Stimulated activated CD4-positive, alpha-beta T cell treated with anti-CD3 and anti-CD28 coated beads, Interleukin-2, amount 100 ng/mL, for 24 hours (primary cell): ENCODE measurements at regions not wholly inside any gene's neighbourhood (a gene's known extent, or its start where the extent isn't known, plus 50 kb on each side); places are given as distances from the start of the nearest gene placed in this dataset.

Source experiments
- DNase-seq, 2 donors: peaks; one replicate each; pipeline ENCODE4 v3.0.0-alpha.2; 2020

DNA sequence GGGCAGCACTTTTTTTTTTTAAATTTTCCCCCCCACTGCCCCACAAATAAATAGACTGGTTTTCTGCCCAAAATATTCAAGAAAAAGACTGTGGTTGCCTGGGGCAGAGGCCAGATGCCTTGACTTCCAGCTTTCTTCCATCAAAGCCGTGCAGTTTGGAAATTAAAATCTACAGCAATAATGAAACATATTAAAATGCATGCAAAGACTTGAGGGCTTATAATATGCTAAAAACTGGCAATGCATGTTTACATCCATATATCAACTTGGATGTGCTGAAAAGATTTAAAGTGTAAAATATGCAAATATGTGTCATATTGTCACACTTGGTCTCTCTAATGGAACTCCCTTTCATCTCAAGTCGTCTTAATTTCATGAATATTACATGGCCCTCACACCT lies 2036.2 kb upstream of the PIK3C3 start:
- no peak for DNase-seq

DNA sequence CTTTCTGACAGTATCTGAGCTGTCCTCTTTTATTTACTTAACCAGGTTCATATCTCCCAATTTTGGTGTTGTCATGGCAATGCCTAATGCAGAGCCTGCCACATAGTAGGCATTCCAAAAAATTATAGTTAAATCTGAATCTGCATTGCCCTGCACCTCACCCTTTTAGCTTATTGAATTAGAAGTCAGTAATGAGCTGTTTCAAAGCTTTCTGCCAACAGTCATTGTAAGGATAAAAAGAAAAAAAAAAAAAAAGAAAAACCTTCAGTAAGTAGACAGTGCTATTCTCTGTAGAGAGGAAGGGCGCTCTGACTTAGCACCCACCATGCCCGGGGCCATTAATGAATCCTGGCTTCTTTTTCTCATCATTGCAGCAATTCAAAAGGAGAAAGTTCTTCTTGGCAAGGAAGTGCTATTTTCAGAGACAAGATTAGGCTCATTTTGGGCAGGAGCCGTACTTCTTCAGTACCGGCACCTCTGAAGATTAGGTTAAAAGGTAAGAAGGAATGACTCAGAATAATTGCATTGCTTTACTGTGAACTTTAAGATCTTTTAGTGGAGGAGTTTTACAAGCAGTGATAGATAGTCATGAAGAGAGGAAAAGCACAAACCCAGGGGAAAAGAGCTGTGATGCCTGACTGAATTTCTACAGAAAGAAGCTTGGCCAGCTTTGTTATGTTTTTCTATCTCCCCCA lies 2041.2 kb upstream of the PIK3C3 start:
- no peak for DNase-seq

DNA sequence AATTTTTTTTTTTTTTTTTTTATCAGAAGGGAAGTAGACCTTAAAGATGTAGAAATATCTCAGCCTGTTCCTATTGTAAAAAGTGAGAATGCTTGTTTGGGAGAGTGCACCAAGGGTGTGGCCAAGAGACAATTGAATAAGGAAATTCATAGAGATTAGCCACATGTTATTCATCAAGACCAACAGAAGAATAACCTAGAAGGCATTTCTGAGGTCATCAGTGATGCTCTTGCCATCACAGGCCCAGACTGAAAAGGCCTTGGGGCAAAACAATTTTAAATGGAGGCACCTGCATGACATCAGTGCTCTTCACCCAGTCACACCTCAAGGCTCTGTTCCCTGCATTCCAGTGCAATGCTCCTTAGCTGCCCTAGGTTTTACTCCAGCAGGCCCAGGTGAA lies 2043.3 kb upstream of the PIK3C3 start:
- DNase-seq, result no peak

DNA sequence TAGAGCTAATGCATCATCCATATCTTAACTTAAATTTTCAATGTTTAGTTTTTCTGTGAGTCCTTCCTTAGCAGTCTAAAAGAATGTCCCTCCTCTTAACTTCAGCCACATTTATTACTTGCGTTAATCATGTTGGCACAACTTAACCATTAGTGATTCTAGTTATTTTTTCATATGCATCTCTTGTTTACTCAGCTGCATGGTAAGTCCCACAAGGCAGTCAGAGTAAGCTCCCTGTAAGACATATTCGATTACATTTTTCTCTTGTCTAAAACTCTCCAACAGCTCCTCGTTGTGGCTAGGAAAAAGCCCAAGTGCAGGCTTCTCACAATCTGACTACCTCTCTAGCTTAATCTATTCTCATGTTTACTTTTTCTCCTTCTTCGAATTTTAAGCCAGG lies 2045.3 kb upstream of the PIK3C3 start:
- DNase-seq, result no peak

DNA sequence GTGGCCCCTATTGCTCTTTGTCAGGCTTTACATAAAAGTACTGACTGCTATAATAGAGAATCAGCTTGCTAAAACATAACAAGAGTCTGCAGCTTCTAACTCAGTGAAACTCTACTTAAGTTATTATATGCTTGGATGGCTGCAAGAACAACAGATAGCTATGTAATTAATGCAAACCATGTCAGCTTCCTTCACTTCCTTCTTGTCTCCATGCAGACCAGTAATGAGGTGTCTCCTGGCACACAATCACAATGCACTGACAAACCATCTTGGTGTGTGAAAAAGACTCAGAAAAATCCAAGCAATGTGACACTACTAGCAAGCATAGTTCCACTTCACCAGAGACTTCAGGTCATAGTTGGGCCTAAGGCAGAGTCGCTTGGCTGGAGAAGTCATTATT lies 2068.9 kb upstream of the PIK3C3 start:
- DNase-seq, result no peak

- DNase-seq, result no peak
Measured at GRCh38 chr18:39872651-39873050, 2082.4 kb upstream of the PIK3C3 start.

- no peak for DNase-seq
Measured at GRCh38 chr18:39871961-39872360, 2083.1 kb upstream of the PIK3C3 start.

DNA sequence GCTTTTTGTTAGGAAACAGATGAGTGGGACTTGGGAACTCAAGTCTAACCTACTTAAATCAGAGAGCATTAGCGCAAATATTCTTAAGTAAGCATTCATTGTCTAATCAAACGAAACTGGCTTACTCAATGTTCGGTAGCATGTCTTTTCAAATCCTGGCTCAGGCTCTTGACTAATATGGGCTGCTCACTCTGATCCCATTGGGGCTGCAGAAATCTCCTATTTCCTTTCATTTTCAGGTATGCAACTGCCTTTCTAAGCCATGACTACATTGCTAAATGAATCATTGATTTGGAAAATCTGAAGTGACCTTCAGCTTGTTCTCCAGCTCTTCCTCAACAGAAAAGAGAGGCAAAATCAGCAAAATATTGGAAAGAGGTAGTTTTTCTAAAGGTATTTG lies 2084.4 kb upstream of the PIK3C3 start:
- no peak for DNase-seq

DNA sequence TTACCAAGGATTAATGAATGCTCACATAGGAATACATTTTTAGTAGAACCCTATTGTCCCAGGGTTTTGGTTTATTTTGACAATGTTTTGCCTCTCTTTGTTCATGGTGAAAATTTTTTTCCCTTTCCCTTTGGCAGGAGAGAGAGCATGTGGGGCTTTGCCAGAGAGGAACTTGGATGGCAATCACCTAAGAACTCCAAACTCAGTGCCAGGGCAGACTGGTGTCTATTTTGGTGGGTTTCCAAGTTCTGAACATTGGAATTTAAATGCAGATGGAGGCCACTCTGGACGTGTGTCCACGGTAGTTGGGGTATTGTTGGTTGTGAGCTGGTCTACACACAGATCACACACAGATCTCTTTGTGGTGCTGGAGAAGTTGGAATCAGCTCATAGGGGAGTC lies 2091.1 kb upstream of the PIK3C3 start:
- no peak for DNase-seq

DNA sequence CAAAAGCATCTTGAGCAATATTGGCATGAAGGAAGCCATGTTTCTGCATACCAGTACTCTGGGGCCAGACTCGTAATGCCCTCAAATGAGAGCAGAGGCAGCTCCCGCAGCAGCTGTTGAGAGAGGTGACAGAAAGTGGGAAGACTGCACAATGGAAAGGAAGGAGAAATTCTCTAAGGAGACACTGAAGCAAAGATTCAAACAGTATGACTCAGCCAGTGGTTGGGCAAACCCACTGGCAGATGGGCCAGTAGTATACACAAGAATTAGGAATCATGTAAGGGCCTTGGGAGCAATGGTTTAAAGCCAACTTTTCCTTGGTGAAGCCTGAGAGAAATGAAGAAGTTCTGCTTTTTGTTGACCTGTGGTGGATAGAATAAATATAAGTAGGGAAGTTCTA lies 2092.7 kb upstream of the PIK3C3 start:
- DNase-seq, result no peak

DNA sequence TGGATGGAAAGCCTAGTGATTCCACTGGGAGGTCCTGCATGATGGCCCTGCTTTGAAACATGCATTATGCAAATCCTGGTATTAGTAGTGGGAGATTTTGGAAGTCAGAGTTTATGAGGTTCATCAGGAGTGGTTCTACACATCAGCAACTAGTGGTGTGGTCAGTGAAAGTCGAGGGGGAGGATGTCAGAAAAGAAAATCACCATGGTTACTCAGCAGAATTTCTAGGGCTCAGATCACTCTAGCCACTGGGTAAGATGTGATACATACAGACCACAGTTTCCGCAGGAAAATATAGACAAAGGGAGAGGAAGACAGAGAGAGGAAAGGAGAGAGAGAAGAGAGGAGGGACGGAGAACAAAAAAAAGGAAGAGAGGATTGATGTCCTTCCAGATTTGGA lies 2100.7 kb upstream of the PIK3C3 start:
- no peak for DNase-seq

- DNase-seq, result no peak
Measured at GRCh38 chr18:39846265-39846664, 2108.8 kb upstream of the PIK3C3 start.

DNA sequence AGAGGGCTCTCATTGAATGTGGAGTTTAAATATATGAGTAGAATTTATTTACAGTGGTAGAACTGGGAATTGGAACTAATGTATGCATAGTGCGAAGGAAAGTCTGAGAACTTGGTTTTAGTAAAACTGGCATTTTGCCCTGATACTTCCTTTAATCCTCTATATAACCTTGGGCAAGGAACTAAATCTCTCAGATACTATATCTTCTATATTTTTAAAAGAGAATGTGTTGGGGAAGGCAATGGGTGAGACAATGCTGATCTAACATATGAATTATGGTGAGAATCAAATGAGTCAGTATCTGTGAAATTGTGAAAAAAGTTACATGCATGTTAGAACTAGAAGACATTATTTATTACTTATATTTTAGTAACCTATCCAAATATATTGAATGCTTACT lies 2109.4 kb upstream of the PIK3C3 start:
- no peak for DNase-seq

DNA sequence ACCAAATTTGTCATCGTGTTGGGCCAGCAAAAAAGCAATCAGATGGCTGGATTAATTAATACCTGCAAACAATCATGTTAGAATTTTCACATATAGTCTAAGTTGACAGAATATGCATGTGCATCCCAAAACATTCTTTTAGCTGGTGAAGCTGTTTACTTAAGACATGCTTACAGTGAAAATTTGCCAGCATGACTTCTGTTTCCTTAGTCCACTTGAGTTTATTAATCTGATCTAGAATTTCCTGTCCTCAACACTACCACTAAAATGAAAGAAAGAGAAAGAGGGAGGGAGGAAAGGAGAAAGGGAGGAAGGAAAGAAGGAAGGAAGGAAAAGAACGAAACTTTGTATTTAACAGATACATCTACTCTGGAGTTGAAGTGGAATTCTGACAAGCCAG lies 2109.9 kb upstream of the PIK3C3 start:
- no peak for DNase-seq

DNA sequence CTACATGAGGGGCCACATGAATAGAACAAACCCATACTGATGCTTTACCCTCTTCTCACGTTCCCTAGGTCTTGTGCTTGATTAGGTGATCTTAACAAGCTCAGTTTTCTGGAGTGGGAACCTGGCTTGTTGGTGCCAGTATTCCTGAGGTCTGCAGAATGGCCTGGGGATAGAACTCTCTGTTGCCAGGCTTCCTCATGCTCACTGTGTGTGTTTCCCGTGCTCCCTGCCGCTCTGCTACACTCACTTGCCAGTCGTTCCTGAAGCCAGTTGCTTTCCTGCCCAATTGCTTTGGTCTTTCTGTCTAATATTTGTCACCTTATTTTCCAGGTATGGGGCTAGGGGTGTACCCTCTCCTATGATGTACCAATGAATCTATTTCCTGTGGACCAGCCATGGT lies 2111.5 kb upstream of the PIK3C3 start:
- no peak for DNase-seq

DNA sequence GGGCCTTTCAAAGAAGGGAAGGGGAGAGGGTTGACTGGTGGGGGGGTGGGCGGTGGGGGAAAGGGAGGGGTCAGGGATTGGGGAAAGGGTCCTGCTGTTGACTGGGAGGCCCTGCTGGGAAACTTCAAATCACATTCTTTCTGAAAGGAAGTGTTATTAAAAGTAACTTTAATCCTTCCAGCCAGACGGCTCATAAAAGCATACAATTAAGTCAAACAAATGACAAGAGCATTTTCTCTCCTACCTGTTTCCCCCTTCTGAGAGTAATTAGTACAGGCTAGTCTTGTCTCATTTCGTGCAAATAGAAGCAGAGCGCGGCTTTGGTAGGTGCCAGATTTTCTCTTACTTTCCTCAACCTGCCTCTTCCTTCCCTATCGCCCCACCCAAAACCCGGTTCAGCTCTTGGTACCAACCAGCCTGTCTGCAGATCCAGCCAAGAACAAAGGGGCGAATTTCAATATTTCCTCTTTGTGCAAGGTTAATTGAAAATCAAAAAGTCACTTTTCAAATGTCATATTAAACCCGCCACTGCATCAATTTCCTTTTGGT lies 2112.6 kb upstream of the PIK3C3 start:
- no peak for DNase-seq

DNA sequence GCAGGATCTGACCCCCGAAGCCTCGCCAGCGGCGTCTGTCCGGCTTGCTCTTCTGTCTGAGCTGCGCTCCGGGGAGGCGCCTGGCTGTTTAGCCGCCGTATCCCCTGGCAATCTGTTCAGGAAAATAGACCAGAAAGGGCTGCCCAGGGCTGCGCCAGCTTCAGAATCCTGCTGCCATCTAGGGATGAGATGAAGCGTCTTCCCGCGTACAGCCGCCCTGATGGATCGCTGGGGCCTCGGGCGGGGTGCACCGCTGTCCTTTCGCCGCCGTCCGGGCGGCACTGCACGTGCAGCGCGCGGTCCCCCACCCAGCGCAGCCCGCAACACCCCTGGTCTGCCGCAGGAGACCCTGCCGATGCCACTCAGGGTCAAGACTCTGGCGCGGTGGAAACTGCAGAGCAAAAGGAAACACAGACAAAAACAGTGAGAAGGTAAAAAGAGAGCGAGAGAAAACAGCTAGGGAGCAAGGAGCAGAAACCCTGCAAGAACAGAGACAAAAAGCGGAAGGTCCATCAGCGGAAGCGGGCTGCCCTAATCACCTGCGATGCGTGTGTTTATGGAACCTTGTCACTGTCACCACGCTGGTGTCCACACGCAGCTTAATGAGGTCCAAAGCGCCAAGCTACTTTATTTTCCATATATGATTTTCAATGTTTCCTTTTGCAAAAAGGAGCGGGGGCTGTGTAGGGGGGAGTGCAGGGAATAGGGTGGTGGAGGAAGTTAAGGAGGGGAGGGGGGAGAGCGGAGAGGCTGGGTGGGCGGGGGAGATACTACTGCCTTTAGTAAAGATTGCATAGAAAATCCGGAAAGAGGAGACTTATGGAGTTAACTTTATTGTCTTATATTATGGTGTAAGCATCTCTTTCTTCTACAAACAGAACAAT lies 2113.3 kb upstream of the PIK3C3 start:
- peak in 1 of 2 donors; percentile 1 for DNase-seq

- no peak for DNase-seq
Measured at GRCh38 chr18:39840856-39841481, 2114.1 kb upstream of the PIK3C3 start.

GRCh38 chr18:39840406-39840805 lies 2114.6 kb upstream of the PIK3C3 start:
- DNase-seq, result no peak

DNA sequence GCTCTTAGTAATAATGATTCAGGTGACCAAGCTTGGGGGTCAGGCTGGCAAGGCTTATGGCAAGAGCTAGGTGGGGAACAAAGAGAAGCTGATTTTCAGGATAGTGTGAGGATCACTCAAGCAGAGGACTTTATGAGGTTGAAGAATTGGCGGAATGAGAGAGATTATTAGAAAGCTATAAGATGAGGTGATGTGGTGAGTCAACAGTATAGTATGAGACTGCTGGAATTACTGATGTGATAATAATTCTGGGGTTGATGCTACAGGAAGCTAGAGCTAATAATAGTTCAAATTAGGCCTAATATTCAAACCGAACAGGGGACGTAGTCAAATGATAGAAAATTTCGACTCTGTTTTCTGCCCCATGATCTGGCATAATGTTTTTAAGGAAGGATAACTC lies 2115.3 kb upstream of the PIK3C3 start:
- no peak for DNase-seq

DNA sequence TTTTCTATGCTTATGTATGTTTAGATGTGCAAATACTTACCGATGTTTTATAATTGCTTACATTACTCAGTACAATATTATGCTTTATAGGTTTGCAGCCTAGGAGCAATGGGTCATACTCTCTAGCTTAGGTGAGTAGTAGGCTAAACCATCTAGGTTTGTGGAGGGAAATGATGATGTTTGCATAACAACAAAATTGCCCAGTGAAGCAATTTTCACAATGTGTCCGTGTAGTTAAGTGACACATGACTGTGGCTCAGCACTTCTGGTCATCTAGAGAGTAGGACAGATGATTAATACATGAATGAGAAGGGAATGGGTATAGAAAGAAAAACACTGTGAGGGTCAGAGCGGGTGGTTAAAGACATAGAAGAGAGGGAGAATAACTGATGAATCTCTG lies 2116.2 kb upstream of the PIK3C3 start:
- DNase-seq, result no peak

DNA sequence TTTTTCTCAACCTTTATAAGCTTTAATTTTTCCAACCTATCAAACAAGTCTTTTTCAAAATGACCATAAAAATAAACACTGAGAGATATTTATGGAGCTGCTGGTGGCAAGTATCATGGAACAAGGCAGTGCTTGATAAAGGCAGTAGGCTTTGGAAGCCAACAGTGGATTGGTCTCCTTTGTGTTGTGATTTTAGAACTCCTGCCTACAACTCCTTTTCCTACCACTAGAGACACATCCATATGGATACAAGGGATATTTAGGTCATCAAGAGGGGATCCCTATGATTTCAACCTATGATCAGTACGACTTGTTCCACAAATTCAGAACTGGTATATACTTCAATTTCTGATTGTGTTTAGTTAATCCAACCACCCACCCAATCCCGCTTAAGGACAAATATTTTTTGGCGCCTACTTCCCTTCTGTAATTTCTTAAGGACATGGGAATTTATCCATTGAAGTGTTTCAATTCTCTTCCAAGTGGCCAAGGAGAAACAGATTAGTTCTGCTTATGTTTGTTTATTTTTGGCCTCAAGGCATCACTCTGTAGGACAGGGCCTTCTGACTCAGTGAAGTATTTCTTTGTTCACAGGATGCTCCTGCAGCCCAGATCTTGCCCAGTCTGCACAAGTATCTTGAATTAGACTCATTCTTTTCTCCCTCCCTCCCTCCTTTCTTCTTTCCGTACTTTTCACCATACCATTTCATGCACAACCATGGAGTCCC lies 2119.6 kb upstream of the PIK3C3 start:
- no peak for DNase-seq

DNA sequence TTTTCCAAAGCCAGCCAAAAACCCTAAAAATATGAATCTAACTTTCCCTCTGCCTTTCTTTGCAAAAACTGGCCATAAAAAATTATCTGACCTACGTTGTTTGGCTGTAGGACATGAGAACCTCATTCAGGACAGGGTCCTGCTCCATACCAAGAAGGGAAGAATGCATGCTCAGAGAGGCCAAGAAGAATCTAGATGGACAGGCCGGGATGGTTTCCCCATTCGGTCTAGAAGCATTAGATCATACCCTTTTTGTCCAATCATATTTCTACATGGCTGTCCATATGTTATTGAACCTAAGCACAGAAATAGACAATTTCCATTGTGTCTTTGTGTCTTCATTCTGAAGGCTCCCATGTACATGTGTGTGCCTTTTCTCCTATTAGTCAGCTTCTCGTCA lies 2120.4 kb upstream of the PIK3C3 start:
- no peak for DNase-seq
